D721Med (cell line): ENCODE measurements at regions not wholly inside any gene's neighbourhood (a gene's known extent, or its start where the extent isn't known, plus 50 kb on each side); places are given as distances from the start of the nearest gene placed in this dataset.

Experiments used
- DNase-seq: peaks from one replicate; pipeline ENCODE4 v3.0.0; 2011; ENCODE audit warnings: low spot score; ENCODE audit not compliant: insufficient read length
- FAIRE-seq: peaks from 2 replicates; lab custom pipeline; 2011; peaks lifted over from hg19 to GRCh38; lab: Jason Lieb, UNC
- CTCF ChIP-seq: IDR thresholded peaks from 2 replicates; pipeline ENCODE4 v1.5.1; 2012; ENCODE audit warnings: mild to moderate bottlenecking, control low read depth; ENCODE audit not compliant: insufficient read depth; ENCODE audit errors: missing control alignments

GRCh38 chr5:117776977-117777376 is 1202.4 kb upstream of the SEMA6A start:
- no peak for TF ChIP-seq CTCF
- DNase-seq: no peak
- no peak for FAIRE-seq

GRCh38 chr5:117769877-117770276 is 1195.3 kb upstream of the SEMA6A start:
- no peak for TF ChIP-seq CTCF
- no peak for DNase-seq
- FAIRE-seq: no peak

GRCh38 chr5:117763271-117763670 is 1188.6 kb upstream of the SEMA6A start:
- DNase-seq (no peak), FAIRE-seq (no peak)
- no peak for TF ChIP-seq CTCF

- FAIRE-seq (no peak), DNase-seq (no peak)
- TF ChIP-seq CTCF: no peak
These were observed 1186.6 kb upstream of the SEMA6A start for GRCh38 chr5:117761186-117761585.

GRCh38 chr5:117759849-117760499 is 1185.4 kb upstream of the SEMA6A start:
- no peak for TF ChIP-seq CTCF
- FAIRE-seq: no peak

GRCh38 chr5:117752403-117752802 is 1177.8 kb upstream of the SEMA6A start:
- no peak for TF ChIP-seq CTCF
- DNase-seq (no peak), FAIRE-seq (no peak)

More at GRCh38 chr5:117759849-117760499, 1185.4 kb upstream of the SEMA6A start:
- no peak for DNase-seq

- FAIRE-seq (no peak), DNase-seq (no peak)
- no peak for TF ChIP-seq CTCF
These were observed 1173.7 kb upstream of the SEMA6A start for GRCh38 chr5:117748336-117748735.
